NB4 (cell line): ENCODE measurements at regions not wholly inside any gene's neighbourhood (a gene's known extent, or its start where the extent isn't known, plus 50 kb on each side); places are given as distances from the start of the nearest gene placed in this dataset.

ENCODE experiments used
- DNase-seq: peaks from one replicate; pipeline ENCODE4 v3.0.0; 2010; ENCODE audit warnings: low read depth
- H3K4me3 ChIP-seq: one replicate; pipeline ENCODE4 v1.5.1; 2011; ENCODE audit warnings: mild to moderate bottlenecking, low read depth, low read length, moderate library complexity
- MYC ChIP-seq: IDR thresholded peaks from 2 replicates; pipeline ENCODE4 v1.6.1; 2011; ENCODE audit warnings: low read depth, low read length
- POLR2A ChIP-seq: IDR thresholded peaks from 2 replicates; pipeline ENCODE4 v1.6.1; 2011; ENCODE audit warnings: mild to moderate bottlenecking; ENCODE audit not compliant: insufficient read length; ENCODE audit errors: extremely low read depth
- TF ChIP-seq, protein P1 (sequence below): IDR thresholded peaks from 2 replicates; pipeline ENCODE4 v1.6.1; 2011; ENCODE audit warnings: low read depth, low read length
- TF ChIP-seq, protein P2 (sequence below): IDR thresholded peaks from one replicate; pipeline ENCODE4 v1.5.1; 2012; ENCODE audit warnings: low read depth, low read length

DNA sequence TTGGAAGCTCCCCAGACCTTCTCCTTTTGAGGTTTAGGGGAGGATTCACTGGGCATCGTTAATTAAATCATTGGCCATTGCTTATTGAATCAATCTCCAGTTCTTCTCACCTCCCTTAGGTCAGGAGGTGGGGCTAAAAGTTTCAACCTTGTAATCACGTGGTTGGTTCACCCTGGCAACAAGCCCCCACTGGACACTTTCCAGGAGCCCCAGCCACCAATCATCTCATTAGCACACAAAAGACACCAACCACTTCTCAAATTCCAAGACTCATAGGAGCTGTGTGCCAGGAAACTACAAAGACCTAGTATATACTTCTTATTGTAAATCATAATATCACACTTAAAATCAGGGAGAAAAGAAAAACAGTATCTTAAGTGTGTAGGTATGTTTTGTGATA, 94.6 kb upstream of the PLEKHA5 start:
- DNase-seq, result no peak
- H3K4me3 ChIP-seq, result no peak overlapping the region
- TF ChIP-seq, protein P1, sequence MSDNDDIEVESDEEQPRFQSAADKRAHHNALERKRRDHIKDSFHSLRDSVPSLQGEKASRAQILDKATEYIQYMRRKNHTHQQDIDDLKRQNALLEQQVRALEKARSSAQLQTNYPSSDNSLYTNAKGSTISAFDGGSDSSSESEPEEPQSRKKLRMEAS, result no peak
- TF ChIP-seq POLR2A (no peak), MYC (no peak)
- TF ChIP-seq, protein P2, sequence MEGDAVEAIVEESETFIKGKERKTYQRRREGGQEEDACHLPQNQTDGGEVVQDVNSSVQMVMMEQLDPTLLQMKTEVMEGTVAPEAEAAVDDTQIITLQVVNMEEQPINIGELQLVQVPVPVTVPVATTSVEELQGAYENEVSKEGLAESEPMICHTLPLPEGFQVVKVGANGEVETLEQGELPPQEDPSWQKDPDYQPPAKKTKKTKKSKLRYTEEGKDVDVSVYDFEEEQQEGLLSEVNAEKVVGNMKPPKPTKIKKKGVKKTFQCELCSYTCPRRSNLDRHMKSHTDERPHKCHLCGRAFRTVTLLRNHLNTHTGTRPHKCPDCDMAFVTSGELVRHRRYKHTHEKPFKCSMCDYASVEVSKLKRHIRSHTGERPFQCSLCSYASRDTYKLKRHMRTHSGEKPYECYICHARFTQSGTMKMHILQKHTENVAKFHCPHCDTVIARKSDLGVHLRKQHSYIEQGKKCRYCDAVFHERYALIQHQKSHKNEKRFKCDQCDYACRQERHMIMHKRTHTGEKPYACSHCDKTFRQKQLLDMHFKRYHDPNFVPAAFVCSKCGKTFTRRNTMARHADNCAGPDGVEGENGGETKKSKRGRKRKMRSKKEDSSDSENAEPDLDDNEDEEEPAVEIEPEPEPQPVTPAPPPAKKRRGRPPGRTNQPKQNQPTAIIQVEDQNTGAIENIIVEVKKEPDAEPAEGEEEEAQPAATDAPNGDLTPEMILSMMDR, result no peak

DNA sequence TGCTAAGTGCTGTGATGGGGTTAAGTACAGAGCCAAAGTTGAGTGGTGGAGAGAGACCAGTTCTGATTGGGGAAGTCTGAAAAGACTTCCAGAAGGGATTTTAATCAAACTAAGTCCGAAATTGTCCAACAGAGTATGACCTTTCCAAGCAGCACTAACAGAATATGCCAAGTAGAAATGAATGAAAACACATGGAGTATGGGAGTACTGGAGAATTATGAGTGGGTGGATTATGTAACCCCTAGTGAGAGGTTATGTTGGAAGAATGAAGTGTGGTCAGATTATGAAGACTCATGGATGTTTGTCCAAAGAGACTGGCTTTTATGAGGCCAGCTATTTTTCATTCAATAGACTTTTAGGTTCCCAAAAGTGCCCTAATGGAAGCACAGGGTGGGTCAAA, 94.0 kb upstream of the PLEKHA5 start:
- no peak for DNase-seq
- H3K4me3 ChIP-seq, result no peak overlapping the region
- TF ChIP-seq MYC, result no peak

DNA sequence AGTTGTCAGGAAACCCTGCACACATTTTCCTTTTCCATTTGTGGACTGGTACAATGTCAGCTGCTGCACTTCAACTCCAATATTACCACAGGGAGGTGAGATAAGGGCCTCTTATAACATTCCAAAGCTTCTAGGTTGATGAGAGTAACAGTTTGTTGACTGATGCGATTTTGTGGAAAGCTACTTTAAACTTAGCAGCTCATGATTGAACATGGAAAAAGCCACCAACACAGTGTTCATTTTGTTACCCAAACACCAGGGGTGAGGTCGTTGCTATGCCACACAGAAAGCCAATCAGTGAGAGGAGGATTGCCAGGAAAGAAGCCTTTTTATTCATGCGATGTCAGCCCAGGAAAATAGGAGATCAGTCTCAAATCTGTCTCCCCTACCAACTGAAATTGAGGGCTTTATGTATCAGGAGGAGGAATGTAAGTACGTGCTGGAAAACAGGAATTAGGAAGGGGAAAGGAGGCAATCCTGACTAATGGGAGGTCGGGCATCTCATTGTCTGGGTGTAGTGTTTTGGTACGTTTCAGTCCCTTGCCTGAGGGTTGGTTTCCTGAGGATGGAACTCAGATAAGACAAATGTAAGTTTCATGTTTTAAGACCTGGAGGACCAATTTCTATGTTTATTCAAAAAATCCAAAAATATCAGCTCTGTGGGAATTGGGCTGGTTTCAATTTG, 92.7 kb upstream of the PLEKHA5 start:
- H3K4me3 ChIP-seq, result no peak overlapping the region
- DNase-seq, result no peak
- no peak for TF ChIP-seq POLR2A
- no peak for TF ChIP-seq MYC
- TF ChIP-seq, protein P2, result no peak
- TF ChIP-seq, protein P1, result no peak

DNA sequence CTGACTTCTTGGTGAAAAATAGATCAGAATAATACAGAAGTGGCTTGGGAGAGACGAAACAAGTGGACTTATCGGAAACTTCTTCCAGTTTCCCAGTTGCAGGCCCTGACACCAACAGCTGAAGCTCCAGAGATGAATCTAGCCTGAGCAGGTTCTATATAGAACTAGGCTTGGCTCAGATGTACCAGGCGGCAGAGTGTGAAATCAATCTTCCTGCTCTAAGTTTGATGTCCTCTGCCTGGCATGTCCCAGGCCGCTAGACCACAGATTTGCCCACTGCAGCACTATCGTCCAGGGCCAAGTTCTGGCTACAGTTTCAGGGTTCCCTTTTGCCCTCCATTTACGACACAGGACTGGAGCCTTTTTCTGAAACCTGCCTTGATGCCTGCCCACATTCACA, 91.3 kb upstream of the PLEKHA5 start:
- TF ChIP-seq POLR2A (no peak), MYC (no peak)
- TF ChIP-seq, protein P2, result no peak
- TF ChIP-seq, protein P1, result no peak
- DNase-seq, result no peak
- no peak overlapping the region for H3K4me3 ChIP-seq

DNA sequence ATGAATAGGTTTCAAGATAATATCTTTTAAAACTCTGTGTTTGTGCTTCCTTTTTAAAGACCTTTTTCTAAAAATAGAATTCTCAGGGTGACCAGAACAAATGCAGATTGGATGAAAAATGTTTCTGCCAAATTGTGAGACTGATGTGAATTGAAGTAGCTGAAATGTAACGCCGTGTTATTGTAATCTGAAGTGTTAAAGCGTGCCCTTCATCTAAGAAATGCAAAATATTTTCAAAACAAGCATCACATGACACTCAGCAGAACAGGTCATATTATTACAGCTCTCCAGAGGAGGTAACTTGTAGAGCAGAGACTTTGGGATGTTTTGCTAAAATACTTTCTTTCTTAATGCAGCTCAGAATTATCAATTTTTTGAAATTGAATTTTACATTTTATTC, 90.0 kb upstream of the PLEKHA5 start:
- DNase-seq, result no peak

DNA sequence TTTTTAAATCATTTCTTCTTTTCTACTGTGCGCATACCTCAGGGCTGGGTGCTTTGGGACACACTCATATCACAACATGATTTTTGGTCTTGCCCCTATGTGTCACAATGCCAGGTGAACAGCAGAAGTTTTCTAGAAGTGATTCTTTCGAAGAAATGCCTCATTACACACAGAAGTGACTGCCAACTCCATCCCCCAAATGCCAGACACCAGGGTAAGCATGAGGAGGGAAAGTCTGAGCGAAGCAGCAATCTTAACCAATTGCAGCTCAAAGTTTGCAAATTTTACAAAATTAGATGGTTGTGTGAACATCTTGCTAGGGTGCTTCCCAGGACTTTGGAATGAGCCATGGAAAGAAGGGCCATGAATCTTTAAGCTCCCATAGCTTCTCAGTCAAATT, 87.3 kb upstream of the PLEKHA5 start:
- TF ChIP-seq POLR2A (no peak), MYC (no peak)
- DNase-seq, result no peak

More for the DNA sequence above, 90.0 kb upstream of the PLEKHA5 start:
- TF ChIP-seq, protein P1, result no peak
- no peak for TF ChIP-seq MYC
- no peak overlapping the region for H3K4me3 ChIP-seq

DNA sequence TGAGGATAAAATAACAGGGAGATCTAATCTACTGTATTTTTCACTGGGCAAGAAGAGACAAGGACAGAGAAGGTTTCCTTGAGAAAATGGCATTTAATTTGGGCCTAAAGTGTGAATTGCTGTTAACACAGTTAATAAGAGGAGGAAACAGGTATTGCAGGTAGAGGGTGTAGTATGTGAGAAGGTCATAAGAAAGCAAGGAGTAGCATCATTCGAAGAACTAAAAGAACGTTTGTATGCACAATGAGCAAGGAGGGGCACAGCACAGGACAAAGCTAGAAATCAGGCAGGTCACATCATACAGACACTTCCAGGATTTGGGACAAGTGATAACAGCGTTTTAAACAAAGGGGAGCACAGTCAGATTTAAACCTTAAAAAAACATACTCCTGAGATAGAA, 85.1 kb upstream of the PLEKHA5 start:
- DNase-seq, result no peak
- no peak overlapping the region for H3K4me3 ChIP-seq
- TF ChIP-seq, protein P2, result no peak
- TF ChIP-seq, protein P1, result no peak
- TF ChIP-seq MYC (no peak), POLR2A (no peak)

More for the DNA sequence above, 87.3 kb upstream of the PLEKHA5 start:
- H3K4me3 ChIP-seq, result no peak overlapping the region
